Activated gamma-delta T cell treated with anti-CD3 and anti-CD28 coated beads, Interleukin-2, amount 50 U/mL, for 16 hours (primary cell): ENCODE measurements at regions not wholly inside any gene's neighbourhood (a gene's known extent, or its start where the extent isn't known, plus 50 kb on each side); places are given as distances from the start of the nearest gene placed in this dataset.
"Not testable (repeated sequence)": the region's sequence is repeated elsewhere in the genome, so short reads cannot be mapped to it uniquely, and the experiment has no call there.

Experiments
- DNase-seq: peaks from one replicate; pipeline ENCODE4 v3.0.0-alpha.2; 2020; ENCODE audit warnings: low read depth

DNA sequence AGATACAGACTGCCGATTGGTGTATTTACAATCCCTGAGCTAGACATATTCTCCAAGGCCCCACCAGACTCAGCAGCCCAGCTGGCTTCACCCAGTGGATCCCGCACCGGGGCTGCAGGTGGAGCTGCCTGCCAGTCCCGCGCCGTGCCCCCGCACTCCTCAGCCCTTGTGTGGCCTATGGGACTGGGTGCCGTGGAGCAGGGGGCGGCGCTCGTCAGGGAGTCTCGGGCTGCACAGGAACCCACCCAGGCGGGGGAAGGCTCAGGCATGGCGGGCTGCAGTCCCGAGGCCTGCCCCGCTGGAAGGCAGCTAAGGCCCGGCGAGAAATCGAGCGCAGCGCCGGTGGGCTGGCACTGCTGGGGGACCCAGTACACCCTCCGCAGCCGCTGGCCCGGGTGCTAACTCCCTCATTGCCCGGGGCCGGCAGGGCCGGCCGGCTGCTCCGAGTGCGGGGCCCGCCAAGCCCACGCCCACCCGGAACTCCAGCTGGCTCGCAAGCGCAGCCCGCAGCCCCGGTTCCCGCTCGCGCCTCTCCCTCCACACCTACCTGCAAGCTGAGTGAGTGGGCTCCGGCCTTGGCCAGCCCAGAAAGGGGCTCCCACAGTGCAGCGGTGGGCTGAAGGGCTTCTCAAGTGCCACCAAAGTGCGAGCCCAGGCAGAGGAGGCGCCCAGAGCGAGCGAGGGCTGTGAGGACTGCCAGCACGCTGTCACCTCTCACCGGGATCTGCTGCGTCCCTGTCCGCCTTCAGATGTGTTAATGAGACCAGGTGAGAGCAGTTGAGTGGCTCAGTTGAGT lies 137.8 kb upstream of the LCORL start:
- not testable (repeated sequence) for DNase-seq

DNA sequence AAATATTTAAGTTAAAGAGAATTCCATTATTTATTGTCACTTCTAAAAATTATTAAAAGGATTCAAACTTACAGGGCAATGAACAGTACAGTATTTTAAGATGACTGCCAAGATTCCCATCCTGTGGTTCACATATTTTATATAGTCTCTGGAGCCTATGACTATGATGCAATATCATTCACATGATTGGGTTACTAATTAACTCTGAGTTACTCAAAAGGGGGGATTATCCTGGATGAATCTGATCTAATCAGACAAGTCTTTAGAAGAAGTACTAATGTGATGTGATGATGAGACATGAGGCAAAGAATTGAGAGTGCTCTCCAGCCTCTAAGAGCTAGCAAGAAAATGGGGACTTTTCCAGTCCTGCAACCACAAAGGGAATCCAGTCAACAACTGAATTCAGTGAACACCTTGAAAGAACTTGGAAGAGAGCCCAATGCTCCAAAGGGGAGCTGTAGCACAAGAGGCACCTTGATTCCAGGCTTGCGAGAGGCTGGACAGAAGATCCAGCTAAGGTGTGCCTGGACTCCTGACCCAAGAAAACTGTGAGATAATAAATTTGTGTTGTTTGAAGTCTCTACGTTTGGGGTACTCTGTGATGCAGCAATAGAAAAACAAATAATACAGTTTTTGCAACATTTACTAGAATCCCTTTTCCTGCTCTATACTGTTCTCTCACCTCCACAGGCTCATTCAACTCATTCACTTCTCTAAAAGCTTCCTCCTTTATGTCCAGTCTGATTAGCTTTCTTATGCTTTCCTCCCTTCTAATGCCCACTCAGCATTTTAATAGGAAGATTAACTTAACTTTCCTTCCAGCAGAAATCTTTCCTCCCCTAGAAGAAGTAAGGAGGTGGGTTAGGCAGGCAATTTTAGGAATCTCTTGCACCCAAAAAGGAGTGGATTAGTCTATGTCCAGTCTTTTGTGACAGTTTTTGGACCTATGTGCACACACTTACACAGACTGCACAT lies 133.8 kb upstream of the LCORL start:
- DNase-seq, result no peak

- DNase-seq, result no peak
These were observed 116.6 kb upstream of the LCORL start for GRCh38 chr4:18138076-18138665.

GRCh38 chr4:18134111-18134510 lies 112.6 kb upstream of the LCORL start:
- DNase-seq, result no peak

- no peak for DNase-seq
These were observed 108.7 kb upstream of the LCORL start for GRCh38 chr4:18130256-18130655.

- DNase-seq, result no peak
These were observed 106.7 kb upstream of the LCORL start for GRCh38 chr4:18128241-18128640.

DNA sequence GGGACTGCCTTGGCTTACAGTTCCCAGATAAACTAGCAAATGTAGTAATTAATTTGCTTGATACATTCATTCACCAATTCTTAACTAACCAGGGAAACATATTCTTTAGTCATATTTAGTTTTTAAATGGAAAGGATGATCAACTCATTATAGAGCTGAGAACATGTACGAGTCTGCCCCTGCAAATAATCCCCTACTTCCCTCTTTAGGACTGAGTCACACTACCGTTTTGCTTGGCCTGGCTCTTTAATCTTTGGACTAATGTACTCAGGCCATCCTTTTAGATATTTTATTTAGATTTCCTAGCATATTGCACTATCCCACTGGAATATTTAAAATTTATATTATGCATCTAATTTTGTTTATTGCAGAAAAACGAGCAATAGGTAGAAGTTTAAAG lies 105.5 kb upstream of the LCORL start:
- no peak for DNase-seq

DNA sequence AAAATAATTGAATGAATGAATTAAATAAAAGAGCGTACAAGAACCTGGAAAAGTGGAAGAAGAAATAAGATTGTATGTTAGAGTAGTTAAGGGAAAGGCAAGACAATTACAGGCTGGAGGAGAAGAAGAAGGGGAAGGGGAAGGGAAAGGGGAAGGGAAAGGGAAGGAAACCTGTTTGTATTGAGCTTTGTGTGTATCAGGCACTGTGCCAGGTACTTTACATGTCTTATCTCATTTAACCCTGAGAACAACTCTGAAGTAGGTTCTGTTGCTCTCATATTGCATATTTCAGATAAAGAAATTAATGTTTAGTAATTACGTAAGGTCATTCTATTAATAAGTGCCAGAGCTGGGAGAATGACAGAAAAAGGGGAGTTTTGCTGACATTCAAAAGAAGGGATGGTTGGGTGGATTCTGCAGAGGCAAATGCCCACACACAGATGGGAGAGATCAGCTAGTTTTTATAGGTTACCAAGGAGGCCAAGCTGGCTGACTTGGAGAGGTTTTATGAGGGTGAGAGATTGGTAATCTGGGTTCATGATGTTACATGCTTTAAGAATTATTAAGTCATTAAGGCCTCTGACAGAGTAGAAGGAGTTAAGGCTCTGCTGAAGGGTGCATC lies 92.3 kb upstream of the LCORL start:
- DNase-seq, result no peak

DNA sequence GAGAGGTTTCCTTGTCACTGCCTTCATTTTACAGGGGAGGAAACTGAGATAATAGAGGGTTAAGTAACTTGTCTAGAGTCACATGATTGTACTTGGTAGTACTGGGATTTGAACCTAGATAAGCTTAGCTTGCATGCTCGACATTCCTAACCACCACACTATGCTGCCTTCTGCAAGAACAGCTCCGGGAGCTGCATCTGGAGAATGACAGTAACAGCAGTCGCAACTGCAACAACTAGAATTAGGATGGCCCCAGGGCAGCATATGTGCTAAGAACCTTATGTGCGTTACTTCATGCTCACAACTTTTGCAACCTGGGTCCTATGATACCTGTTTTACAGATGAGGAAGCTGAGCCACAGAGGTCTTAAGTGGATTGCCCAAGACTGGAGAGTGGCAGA lies 89.5 kb upstream of the LCORL start:
- DNase-seq, result no peak

- DNase-seq, result no peak
These were observed 88.5 kb upstream of the LCORL start for GRCh38 chr4:18110099-18110498.

- no peak for DNase-seq
These were observed 88.1 kb upstream of the LCORL start for GRCh38 chr4:18109676-18110075.

DNA sequence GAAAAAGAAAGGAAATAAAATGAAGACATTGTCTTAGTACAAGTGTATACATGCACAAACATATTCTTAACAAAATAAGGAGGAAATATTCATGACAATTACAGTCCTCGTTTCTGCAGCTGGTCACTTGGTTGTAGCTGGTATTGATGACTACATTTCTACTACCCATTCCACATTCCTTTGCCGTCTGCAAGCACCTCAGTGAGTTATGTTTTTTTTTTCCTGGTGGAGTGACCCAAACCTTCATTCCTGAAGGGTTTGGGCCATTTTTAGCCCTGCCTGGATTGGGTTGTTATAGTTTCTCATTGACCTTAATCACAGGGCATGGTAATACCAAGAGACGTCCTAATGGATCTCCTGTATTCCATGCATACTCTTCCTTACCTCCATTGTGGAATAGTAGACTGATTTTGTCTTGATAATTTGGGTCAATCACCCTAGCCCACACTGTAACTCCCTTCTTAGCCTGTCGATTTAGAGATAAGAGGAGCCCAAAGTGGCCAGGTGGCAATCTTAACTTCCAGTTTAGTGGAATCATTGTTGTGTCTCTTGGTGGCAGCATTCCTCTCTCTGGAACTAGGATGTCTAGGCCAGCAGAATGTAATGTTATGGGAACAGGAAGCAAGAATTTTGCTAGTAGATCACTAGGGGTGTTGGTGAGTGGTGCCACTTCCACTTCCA lies 86.4 kb upstream of the LCORL start:
- not testable (repeated sequence) for DNase-seq

DNA sequence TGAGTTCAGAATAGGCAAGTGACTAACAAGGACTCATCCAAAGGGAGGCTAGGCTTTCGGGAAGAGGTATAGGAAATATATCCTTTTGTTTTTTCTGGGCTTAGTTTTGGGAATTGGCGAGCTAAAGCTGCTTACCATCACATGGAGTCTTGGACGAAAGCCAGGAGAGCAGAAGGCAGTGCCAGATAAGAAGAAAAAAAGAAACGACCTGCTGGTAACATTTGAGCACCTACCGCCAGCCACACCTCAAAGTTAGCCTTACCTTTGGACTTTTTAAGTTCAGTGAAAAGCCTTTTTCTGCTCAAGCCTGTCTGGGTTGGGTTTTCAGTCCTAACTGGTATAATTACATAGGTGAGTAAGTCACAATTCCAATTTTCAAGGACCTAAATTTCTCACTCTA lies 85.1 kb upstream of the LCORL start:
- no peak for DNase-seq

- no peak for DNase-seq
These were observed 83.8 kb upstream of the LCORL start for GRCh38 chr4:18105030-18106011.

GRCh38 chr4:18103876-18104605 lies 82.5 kb upstream of the LCORL start:
- DNase-seq, result no peak

- DNase-seq, result no peak
These were observed 79.1 kb upstream of the LCORL start for GRCh38 chr4:18100657-18101056.

DNA sequence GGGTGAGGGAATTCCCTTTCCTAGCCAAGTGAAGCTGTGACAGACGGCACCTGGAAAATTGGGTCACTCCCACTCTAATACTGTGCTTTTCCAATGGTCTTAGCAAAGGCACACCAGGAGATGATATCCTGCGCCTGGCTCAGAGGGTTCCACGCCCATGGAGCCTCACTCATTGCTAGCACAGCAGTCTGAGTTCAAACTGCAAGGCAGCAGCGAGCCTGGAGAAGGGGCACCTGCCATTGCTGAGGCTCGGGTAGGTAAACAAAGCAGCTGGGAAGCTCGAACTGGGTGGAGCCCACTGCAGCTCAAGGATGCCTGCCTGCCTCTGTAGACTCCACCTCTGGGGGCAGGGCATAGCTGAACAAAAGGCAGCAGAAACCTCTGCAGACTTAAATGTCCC lies 68.9 kb upstream of the LCORL start:
- DNase-seq, result not testable (repeated sequence)

DNA sequence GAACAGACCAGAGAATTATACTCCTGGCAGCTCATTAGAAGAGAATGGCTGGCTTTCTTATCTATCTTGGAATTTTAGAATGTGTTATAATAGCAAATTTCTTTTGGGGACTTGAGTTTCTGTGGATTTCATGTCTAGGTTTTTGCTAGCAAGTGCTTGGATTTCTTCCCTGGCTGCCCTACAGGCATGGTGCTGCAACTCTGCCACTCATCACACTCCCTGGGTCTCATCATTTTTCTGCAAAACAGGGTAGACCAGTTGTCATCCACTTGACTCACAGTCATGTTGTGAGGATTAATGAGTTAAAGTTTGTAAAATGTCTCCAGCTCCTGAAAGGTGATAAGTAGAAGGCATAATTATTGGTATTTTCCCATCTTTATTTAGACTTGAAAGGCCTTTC lies 60.7 kb upstream of the LCORL start:
- no peak for DNase-seq

DNA sequence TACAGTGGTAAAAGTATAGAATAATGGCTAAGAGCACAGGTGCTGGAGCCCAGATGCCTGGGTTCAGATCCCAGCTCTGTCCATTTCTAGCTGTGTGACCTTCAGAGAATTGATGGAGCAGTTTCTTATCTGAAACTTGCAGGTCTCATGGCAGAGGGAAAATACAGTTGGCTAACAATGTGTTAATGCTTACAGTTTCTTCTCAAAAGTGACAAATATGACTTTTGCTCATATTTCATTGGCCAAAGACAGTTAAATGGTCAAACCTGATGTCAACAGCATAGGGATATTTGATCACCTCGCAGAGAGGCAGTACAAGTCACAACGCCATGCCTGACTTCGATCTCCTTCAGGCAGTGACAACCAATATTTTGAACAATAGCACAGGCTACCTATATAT lies 60.2 kb upstream of the LCORL start:
- no peak for DNase-seq

DNA sequence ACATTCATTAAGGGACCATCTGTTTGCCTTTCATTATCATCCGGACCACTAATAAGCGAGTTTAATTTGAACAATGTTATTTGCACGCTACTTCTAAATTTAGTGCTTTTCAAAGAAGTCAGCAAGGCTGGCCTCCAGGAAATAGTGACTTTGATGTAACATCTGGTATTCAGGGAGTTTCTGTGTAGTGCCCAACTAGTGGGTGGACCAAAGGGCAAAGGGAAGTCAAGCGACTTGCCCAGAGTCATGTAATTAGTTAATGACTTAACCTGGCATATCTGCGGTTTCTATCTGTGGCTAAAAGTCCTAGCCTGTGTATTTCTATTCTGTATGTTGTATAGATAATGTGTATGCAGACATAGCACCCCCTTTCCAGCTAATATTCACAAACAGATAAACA lies 56.3 kb upstream of the LCORL start:
- DNase-seq, result no peak
